ENCODE measurements at regions not wholly inside any gene's neighbourhood (a gene's known extent, or its start where the extent isn't known, plus 50 kb on each side); places are given as distances from the start of the nearest gene placed in this dataset.

- H3K4me2 ChIP-seq (ENCODE audit: insufficient read depth, low read length): no peak overlapping the region
- no peaks in the 10 kb centered on the region for H3K79me2 ChIP-seq (ENCODE audit: insufficient read depth, low read length)
- DNase-seq (no peak), ATAC-seq (ENCODE audit: insufficient read depth, low read depth) (no peak)
- no peaks in the 10 kb centered on the region for H3K27me3 ChIP-seq (ENCODE audit: insufficient read depth, low read length, poor library complexity)
- H3K9me3 ChIP-seq (ENCODE audit: insufficient read depth, low read length, severe bottlenecking): no peaks in the 10 kb centered on the region
- H4K20me1 ChIP-seq (ENCODE audit: insufficient read depth, low read length): no peaks in the 10 kb centered on the region
- no peak for TF ChIP-seq EZH2 (IDR thresholded peaks at IDR 0.05; ENCODE audit: borderline replicate concordance, low read depth, low read length, severe bottlenecking)
- TF ChIP-seq CTCF (IDR thresholded peaks at IDR 0.05; ENCODE audit: borderline replicate concordance, extremely low read depth, low read length, poor library complexity, severe bottlenecking): no peak
- no peaks in the 10 kb centered on the region for H3K36me3 ChIP-seq (ENCODE audit: insufficient read depth, low read length)
- H3K27ac ChIP-seq (ENCODE audit: low read length): no peak overlapping the region
- H3K4me1 ChIP-seq (ENCODE audit: insufficient read depth, low read length): no peaks in the 10 kb centered on the region
- H3K9ac ChIP-seq (ENCODE audit: low read depth, low read length): no peak overlapping the region
- no peak overlapping the region for H3K4me3 ChIP-seq (ENCODE audit: low read depth in 1 of 2, low read length in 2 of 2)
- H2AFZ ChIP-seq (ENCODE audit: low read depth, low read length): no peak overlapping the region
These were observed 54.0 kb upstream of the PLAC1 start for GRCh38 chrX:134712272-134712671.

GRCh38 chrX:134711135-134711921 is 53.1 kb upstream of the PLAC1 start:
- Histone ChIP-seq H3K4me2 (ENCODE audit: insufficient read depth, low read length) (no peak overlapping the region), H3K9me3 (ENCODE audit: insufficient read depth, low read length, severe bottlenecking) (no peaks in the 10 kb centered on the region), H3K9ac (ENCODE audit: low read depth, low read length) (no peak overlapping the region), H3K27me3 (ENCODE audit: insufficient read depth, low read length, poor library complexity) (no peaks in the 10 kb centered on the region), H3K36me3 (ENCODE audit: insufficient read depth, low read length) (no peaks in the 10 kb centered on the region), H3K27ac (ENCODE audit: low read length) (no peak overlapping the region), H3K79me2 (ENCODE audit: insufficient read depth, low read length) (no peaks in the 10 kb centered on the region), H3K4me3 (ENCODE audit: low read depth in 1 of 2, low read length in 2 of 2) (no peak overlapping the region), H4K20me1 (ENCODE audit: insufficient read depth, low read length) (no peaks in the 10 kb centered on the region), H2AFZ (ENCODE audit: low read depth, low read length) (no peak overlapping the region), H3K4me1 (ENCODE audit: insufficient read depth, low read length) (no peaks in the 10 kb centered on the region)
- no peak for ATAC-seq (ENCODE audit: insufficient read depth, low read depth)
- TF ChIP-seq CTCF (IDR thresholded peaks at IDR 0.05; ENCODE audit: borderline replicate concordance, extremely low read depth, low read length, poor library complexity, severe bottlenecking) (no peak), EZH2 (IDR thresholded peaks at IDR 0.05; ENCODE audit: borderline replicate concordance, low read depth, low read length, severe bottlenecking) (no peak)
- DNase-seq: no peak
